RPMI8226 (cell line): ENCODE measurements at regions not wholly inside any gene's neighbourhood (a gene's known extent, or its start where the extent isn't known, plus 50 kb on each side); places are given as distances from the start of the nearest gene placed in this dataset.
"Not testable (repeated sequence)": the region's sequence is repeated elsewhere in the genome, so short reads cannot be mapped to it uniquely, and the experiment has no call there.

Source experiments
- DNase-seq: peaks from one replicate; pipeline ENCODE4 v3.0.0-alpha.2; 2015

- no peak for DNase-seq
Measured at GRCh38 chr4:127523369-127523768, 109.4 kb upstream of the INTU start.

GRCh38 chr4:127525608-127526007 is 107.1 kb upstream of the INTU start:
- DNase-seq = no peak

DNA sequence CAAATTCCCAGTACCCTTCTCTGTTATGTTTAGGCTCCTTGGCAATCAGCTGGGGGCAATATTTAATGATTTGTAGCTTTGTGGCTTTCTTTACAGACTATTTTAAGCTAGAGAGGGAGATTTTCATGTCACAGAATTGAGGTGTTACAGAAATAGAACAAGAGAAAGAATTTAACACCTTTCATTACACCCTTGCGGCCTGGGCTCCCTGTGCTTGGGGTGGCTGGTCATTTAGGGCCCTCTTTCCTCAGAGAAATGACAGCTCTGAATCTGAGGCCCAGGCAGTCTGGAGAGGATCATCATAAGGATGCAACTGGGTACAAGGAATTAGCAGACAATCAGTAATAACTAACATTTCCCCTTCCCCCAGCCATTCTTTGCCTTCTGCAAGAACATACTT is 104.5 kb upstream of the INTU start:
- DNase-seq = no peak

GRCh38 chr4:127529879-127530278 is 102.9 kb upstream of the INTU start:
- DNase-seq = not testable (repeated sequence)

- DNase-seq = no peak
Measured at GRCh38 chr4:127533028-127533700, 99.6 kb upstream of the INTU start.

DNA sequence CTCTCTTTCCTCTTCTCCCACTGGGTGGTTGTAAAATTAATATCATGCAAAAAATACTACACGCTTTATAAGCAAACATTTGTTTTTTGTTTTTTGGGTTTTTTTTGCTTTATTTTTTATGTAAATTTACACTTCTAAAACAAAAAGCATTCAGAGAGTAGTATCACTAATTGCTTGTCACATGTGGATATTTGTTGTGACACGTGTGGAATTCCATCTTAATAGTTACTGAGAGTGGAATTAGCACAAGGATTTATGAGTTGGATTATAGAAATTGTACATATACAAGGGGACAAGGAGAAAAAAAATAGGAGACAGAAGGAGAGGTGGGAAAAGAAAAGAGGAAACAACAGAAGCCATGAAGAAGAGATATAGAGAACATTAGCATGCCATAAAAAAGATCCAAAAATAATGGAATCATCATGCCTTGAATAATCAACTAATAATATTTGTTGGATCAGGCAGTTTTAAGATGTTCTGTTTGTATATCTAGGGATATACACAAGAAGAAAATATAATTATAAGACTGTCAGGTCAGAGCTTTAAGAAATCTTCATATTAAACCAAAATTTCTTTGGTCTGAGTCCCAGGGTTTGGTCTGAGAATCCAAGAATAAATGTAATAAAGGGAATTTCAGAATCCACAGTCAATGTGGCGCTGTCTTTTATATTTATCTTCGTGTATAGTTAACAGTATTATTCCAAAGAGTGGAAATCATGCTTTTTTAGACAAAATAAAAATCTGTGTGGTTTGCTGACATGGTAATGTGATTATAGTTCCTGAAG is 98.5 kb upstream of the INTU start:
- no peak for DNase-seq

GRCh38 chr4:127538016-127538415 is 94.7 kb upstream of the INTU start:
- no peak for DNase-seq

DNA sequence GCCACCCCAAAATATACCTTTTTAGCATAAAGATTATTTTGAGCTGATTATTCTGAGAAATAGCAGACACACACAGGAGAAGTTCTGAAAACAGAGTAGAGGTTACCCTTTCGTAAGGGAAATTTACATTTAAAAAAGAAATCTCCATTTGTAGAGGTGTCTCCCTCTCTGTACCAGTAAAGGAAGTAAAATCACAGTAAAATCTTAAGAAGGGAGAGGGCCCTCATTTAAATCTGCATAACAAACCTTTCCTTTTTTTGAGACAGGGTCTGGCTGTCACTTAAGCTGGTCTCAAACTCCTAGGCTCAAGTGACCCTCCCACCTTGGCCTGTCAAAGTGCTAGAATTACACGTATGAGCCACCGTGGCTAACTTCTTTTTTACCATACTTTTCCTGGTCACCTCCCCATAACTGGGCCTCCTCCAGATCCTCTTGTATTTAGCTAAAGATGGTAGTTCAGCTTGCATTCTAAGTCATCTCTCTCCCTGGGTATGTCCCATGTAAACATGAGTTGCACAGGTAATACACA is 92.2 kb upstream of the INTU start:
- no peak for DNase-seq

GRCh38 chr4:127545271-127545670 is 87.5 kb upstream of the INTU start:
- no peak for DNase-seq

GRCh38 chr4:127548990-127549925 is 83.5 kb upstream of the INTU start:
- DNase-seq = no peak

DNA sequence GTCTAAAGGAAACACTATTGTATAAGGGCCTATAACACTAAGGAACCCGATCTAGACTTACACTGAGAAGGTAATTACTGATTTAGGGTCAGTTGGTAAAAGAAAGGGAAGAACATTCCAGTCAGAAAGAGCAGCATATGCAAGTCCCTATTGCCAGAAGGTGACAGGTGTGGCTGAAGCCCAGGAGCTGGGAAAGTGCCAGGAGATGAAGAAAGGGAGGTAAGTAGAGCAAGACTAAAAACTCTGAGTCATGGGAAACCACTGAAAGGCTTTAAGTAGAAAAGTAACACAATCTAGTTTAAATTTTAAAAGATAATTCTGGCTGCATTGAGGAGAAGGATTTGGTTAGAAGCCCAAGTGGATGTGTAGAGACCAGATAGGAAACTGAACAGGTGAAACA is 77.7 kb upstream of the INTU start:
- no peak for DNase-seq

GRCh38 chr4:127558088-127558487 is 74.7 kb upstream of the INTU start:
- no peak for DNase-seq

DNA sequence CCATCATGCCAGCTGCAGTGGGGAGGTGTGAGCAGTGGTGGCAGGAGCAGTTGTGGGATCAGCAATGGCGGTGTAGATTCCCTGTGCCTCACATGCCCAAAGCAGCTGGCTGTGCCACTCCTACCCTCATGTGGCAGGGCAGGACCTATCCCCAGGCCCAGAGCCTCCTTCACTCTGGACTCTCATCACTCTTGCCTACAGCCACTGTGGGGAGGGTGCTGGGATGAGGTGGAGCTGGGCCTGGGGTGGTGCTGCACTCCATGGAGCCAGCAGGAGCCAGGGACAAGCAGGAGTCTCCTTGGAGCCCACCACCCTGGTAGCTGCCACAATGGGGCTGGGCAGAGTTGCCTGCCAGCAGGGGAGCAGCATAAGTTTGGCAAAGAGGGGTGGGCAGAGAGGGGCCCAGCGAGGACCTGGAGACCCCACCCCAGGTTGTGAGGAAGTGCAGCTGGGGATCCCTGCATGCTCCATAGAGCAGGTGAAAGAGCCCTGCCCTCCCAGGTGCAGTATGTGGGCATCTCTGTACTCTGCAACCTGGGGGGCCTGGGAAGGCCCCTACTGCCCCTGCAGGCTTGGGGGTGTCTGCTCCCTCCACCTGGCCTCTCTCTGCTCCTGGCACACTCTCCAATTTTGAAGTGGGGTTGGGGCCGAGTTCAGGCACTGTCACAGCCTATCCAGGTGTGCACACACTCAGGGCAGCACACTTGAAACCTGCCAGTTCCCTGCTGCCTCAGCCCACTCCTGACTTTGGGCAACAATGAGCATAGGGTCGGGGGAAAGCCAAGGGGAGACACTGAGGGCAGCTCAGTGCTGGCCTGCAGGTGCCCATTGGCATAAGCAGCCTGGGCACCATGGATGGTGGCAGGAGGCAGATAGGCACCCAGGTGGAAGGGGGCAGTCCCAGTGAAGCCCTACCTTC is 74.0 kb upstream of the INTU start:
- DNase-seq = no peak

DNA sequence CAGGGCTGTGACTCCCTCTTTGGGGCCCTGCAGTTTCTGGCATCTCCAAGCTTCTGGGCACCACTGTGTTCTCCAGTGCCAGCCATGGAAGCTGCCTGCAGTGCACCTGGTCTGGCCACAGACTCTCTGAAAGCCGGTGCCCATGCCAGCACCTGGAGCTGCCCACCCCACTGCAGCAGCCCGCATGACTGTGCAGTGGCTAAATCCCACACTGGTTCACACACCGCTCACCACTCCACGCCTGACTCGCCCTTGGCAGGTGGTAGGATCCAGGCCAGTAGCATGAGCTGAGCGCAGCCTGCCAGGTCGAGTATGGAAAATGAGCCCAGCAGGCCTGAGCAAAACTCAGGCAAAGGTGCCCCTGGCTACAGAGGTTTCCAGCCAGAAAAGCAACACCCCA is 72.8 kb upstream of the INTU start:
- no peak for DNase-seq

DNA sequence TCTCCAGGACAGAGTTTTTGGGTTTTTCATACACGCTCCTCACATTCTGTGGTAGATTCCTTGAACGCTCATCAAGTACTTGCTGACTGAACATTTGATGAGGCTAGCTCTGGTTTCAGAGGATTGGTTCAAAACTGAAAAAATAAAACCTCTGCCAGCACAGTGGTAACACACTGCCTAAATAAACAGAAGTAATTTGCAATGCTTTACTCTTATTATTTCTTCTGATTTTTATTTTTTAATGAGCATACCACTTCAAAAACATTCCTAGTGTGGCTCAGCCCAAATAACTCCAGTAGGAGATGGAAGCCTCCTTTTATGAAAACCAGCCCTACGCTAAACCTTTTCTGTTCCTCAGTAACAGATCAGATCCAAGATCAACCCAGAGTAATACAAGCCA is 72.0 kb upstream of the INTU start:
- no peak for DNase-seq

DNA sequence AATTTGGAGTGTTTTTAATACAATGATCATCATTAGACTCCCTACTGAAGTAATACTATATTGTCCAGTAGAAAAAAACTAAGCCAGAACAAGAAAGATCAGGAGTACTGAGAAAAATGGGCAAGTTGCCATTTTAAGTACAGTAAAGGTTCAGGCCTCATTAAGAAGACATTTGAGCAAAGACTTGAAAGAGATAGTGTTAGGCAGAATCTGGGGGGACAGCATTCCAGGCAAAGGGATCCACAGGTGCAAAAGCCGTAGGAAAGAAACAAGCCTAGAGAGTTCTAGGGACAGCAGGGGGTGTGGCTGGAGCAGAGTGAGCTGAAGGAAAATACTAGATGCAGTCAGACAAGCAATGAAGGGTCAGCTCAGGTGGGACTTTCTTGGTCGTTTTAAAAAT is 58.1 kb upstream of the INTU start:
- no peak for DNase-seq

DNA sequence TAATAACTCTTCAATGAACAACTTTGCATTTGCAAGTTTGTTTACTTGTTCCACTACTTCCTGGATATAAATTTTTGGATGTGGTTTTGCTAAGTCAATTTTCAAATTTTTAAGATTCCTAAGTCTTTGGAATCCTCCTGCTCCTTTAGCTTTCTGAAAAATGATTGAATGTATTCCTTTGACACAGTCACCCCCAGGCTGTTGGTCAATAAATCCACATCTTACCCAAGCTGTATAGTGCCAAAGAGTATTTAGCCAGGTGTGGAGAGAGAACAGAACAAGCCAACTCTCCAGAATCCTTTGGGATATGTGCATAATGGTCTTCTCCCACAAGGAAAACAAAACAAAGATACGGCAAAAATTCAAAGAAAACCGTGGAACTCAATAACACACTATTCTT is 56.9 kb upstream of the INTU start:
- no peak for DNase-seq

GRCh38 chr4:127578491-127578890 is 54.3 kb upstream of the INTU start:
- DNase-seq = no peak

DNA sequence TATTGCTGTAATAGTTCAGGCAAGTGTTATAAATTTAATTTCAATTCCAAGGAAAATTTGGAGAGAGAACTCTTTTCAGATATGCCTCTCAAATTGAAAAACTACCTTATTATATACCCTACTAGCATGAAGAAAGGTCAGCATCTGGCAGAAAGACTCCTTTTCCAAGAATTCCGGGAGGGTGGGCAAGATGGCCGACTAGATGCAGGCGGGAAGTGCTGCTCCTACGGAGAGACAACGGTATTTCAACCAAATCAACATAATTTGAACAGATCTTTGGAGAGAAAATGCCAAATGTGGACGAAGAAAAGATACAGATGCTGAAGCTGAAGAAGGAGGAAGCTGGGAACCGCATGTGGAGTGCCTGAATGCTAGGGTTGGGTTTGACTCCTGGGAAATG is 53.8 kb upstream of the INTU start:
- no peak for DNase-seq

DNA sequence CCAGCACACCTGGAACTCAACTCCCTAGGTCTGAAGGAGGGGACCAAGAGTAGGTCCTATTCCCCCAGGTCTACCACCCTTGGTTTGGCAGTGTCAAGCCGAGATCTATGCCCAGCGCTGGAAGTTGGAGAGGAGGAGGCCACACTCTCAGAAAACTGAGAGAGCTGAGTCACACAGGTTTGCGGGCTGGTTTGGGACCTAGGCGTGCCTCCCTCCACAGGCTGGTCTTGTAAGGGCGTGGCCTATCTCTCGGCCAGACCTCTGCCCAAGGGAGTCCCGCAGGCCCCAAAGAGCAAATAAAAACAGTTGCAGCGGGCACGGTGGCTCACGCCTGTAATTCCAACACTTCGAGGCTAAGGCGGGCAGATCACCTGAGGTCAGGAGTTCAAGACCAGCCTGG is 52.9 kb upstream of the INTU start:
- no peak for DNase-seq

DNA sequence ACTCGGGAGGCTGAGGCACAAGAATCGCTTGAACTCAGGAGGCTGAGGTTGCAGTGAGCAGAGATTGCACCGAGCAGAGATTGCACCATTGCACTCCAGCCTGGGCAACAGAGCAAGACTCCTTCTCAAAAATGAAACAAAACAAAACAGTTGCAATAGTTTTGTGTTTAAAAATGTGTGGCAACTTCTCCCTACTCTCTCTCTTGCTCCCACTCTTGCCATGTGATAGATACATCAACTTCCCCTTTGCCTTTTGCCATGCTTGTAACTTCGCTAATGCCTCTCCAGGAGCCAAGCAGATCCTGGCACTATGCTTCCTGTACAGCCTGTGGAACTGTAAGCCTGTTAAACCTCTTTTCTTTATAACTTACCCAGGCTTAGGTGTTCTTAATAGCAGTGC is 52.5 kb upstream of the INTU start:
- no peak for DNase-seq

GRCh38 chr4:127580891-127581290 is 51.9 kb upstream of the INTU start:
- no peak for DNase-seq
